GM21515 (cell line): ENCODE measurements at regions not wholly inside any gene's neighbourhood (a gene's known extent, or its start where the extent isn't known, plus 50 kb on each side); places are given as distances from the start of the nearest gene placed in this dataset.
"Not testable (repeated sequence)": the region's sequence is repeated elsewhere in the genome, so short reads cannot be mapped to it uniquely, and the experiment has no call there.

ENCODE experiments used
- ATAC-seq: cut with Tn5 transposase; IDR thresholded peaks from one replicate; pipeline ENCODE4 v1.9.1; 2021; ENCODE audit not compliant: unreplicated experiment

DNA sequence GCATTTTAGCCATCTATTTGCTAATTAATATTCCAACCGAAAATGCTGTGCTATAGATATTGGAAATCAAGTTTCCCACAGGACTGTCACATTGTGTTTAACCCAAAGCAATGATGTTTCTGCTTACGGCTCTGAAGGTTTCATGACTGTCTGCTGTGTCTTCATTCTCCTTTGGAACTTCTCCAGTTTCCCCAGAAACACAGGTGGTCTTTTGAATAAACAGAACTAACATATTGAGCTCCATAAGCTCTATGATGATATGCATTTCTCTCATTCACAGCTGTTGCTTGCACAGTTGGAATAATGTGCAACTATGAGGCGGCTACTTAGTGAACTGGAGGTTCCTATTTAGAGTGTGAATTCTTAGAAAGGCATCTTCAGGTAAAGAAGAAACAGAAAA is 266.0 kb upstream of the ID4 start:
- no peak for ATAC-seq

DNA sequence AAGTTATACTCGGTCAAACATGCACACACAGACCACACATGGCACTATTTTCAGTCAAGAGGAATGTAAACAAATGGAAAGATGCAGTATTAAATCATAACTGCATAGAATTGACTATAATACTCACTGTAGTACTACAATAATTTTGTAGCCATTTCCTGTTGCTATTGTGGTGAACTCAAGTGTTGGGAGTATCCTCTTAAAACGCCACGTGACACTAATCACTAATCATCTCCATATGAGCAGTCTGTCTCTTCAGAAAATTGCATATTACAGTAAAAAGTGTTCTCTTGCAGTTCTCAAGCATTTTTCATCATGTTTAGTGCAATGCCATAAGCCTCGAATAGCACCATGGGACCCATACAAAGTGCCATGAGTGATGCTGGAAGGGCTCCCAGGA is 258.7 kb upstream of the ID4 start:
- ATAC-seq = no peak

DNA sequence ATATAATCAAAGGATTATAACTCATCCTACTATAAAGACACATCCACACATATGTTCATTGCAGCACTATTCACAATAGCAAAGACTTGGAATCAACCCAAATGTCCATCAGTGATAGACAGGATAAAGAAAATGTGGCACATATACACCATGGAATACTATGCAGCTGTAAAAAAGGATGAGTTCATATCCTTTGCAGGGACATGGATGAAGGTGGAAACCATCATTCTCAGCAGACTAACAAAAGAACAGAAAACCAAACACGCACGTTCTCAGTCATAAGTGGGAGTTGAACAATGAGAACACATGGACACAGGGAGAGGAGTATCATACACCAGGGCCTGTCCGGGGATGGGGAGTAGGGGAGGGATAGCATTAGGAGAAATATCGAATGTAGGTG is 253.0 kb upstream of the ID4 start:
- ATAC-seq = not testable (repeated sequence)

DNA sequence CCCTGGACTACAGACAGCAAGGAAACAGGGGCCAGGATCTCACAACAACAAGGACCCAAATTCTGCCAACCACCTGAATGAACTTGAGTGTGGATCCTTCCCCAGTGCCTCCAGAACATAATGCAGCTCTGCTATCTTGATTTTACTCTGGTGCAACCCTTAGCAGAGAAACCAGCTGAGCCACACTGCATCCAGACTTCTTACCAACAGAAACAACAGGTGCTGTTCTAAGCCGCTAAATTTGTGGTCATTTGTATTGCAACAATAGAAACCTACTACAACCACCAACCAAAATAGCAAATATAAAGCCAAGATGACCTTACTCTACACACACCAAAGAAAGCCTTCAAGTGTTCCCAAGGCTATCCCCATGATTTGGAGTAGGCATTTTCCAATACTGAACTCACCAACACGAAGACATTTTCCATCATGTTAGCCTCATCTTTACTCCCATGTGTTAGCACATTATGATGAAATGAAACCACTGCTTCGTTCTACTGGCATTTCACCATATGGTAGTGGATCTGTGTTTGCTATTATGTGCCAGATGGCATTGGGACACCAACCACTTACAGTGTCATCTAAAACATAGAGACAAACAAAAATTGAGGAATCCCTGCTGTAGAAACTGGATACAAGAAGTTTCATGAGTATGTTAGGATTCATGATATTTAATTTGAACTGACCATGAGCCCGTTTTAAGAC is 249.8 kb upstream of the ID4 start:
- no peak for ATAC-seq

DNA sequence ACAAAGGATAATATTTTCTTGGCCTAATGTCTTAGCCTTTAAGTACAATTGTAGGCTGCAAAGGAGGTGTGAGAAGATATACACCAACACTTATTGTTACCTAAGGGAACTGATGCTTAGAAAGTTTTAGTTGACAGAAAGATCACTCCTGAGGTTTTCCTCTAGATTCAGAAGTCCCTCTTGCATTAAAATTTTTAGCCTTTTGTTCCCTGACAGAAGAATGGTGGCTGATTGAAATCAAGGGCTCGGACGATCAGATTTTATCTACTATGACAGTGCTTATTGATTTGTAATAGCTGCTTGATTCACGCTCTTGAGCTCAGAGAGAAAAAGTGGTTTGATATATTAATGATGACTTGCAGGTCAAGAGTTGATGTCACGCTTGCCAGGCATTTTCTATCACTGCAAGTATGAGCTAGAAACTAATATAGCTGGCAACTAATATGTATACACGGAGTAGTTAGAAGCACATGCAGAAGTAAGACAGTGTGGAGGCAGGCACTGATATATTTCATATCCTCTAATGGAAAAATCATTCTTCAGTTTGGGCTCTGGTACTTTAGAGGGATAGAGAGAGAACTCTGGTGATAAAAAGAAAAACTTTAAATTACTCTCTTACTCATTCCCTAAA is 246.6 kb upstream of the ID4 start:
- no peak for ATAC-seq

DNA sequence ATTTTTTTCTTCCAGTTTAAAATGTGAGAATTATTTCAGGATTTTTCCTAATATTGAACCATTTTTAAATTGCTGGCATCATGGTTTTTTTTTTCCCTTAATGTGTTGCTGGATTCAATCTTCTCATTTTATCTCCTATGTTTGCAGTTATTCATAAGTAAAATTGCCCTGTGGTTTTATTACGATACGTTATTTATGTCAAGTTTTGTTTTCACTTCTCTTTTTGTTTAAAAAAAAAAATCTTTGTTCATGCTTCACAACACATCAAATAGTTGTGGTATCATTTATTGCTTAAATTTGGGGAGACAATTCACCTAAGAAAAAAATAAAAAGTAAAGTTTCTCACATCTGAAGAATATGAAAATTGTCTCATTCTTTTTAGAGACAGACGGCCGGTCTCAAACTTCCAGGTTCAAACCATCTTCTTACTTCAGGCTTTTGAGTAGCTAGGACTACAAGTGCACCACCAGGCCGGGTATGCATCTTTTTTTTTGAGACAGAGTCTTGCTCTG is 239.3 kb upstream of the ID4 start:
- ATAC-seq = no peak

DNA sequence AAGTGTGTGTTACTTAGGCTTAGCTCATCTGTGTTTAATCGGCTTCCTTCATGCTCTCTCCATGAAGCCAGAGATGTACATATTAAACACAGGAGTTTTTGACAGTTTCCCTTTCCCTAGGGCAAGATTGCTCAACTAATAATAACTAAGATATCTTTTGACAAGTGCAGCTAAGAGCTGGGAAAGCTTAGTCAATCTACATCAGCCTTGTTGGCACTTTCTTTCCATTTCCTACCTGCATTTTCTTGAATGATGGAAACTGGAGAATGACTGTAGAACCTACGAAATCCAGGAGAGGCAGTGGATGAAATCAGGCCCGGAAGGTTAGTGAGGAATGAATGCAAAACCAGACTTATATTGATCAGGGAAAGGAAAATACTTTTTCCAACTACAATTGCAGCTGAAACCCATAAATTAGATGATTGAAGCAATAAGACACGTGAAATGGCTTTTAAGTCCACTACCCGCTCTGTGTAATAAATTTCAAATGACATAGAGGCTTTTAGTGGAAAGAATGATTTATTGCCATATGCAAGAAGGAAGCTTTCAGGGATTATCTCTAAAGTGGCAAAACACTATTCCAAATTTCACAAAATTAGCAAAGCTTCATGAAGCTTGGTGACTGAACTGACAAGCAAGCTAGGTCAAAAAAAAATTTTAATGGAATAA is 237.2 kb upstream of the ID4 start:
- ATAC-seq = no peak

DNA sequence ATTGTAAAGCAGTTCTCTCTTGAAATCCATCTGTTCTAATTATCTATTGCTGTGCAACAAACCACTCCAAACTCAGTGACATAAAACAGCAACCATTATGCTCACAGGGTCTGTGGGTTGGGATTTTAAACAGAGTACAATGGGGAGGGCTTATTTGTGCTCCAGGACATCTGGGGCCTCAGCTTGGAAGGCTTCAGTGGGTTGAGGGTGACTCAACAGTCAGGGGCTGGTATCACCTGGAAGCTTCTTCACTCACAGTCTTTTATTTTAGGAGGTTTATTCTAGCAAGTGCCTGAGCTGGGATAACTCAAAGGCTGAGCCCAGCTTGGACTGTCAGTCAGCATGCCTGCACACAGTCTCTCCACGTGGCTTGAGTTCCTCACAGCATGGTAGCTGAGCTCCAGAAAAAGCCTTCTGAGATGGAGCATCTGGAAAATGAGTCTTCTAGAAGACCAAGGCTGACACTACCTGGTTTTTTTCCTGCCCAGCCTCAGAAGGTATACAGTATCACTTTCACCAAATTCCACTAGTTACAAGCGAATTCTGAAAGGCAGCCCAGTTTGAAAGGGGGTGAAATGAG is 234.6 kb upstream of the ID4 start:
- ATAC-seq = no peak

DNA sequence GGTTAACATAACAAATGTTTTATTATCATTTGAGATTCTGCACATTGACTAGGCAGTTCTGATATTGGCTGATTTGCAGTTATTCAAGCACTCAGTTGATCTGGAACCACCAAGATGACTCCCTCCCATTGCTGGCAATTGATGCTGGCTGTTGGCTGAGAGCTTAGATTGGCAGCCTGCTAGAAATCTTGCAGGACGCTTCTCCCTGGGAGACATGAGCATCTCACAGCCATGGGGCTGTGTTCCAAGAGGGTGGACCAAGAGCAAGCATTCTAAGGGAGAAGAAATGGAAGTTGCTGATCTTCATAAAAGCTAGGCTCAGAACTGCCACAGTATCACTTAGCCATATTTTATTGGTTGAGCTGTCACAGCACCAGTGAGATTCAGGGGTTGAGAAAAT is 233.4 kb upstream of the ID4 start:
- no peak for ATAC-seq

DNA sequence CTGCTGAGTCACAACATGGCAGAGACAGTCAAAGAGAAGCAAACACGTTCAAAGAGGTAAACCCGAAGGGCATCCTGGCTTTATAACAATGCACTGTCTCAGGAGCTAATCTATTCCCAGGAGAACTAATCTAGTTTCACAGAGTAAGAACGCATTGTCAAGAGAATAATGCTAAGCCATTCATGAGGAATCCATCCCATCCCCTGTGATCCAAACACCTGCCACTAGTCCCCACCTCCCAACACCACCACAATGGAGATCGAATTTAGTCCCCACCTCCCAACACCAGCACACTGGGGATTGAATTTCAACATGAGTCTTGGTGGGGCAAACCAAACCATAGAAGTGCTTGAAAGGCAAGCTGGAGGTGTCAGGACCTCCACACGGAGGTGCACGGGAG is 231.5 kb upstream of the ID4 start:
- ATAC-seq = no peak

DNA sequence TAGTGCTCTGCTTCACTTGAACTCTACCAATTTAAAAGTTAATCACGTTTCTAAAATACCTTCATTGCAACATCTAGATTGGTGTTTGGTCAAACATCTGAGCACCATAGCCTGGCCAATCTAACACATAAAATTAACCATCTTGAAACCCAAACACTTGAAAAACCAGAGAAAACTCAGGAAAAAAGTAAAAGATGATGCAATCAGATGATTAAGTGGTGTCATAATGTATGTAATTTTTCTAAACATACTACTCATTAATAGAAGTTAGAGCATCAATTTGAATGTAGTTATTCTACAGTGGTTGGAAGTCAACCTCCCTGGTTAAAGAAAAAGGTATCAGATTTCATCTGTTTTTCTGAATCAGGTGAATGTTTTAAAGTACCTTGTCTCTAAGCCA is 228.6 kb upstream of the ID4 start:
- ATAC-seq = no peak

DNA sequence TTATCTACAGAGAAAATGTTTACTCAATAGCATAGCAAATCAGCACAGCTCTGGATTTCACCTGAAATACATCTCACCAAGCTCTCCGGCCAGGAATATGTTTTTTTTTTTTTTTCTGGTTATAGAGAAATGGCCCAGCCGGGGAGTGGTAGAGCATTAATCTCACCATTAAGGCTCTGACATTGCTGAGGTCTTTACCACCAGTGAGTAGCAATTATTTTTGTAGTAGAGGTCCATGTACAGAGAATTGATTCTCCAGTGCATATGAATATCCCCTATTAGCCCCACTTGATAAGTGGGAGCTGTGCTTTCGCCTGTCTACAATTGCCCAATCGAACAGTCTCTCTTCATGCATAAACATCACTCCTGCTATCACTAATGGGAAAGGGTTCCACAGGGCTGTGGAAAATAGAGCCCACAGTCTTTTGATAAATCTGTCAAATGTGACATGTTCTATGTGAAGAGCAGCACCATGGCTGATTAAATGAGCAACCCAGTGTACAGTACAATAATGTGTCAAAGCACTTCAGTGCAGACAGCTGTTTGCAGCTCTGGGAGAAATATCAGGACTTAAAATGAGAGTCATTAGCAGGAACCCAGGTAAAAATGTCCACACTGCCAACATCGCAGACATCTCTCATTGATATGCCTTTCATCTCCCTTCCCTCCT is 227.1 kb upstream of the ID4 start:
- ATAC-seq = no peak

DNA sequence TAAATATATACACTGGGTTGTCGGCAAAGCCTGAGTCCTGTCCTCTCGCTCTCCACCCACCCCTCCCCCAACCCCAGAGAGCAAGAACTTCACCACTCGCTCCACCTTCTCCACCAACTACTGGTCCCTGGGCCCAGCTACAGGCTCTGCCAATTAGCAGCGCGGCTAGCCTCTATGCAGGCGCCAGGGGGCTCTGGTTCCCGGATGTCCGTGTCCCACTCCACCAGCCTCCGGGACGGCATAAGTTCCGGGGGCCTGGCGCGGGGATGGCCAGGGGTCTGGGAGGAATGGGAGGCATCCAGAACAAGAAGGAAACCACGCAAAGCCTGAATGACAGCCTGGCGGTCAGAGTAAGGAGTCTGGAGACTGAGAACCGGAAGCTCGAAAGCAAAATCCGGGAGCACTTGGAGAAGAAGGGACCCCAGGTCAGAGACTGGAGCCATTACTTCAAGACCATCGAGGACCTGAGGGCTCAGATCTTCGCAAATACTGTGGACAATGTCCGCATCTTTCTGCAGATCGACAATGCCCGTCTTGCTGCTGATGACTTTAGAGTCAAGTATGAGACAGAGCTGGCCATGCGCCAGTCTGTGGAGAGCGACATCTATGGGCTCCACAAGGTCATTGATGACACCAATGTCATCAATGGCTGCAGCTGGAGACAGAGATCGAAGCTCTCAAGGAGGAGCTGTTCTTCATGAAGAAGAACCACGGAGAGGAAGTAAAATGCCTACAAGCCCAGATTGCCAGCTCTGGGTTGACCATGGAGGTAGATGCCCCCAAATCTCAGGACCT is 224.3 kb upstream of the ID4 start:
- ATAC-seq = not testable (repeated sequence)

DNA sequence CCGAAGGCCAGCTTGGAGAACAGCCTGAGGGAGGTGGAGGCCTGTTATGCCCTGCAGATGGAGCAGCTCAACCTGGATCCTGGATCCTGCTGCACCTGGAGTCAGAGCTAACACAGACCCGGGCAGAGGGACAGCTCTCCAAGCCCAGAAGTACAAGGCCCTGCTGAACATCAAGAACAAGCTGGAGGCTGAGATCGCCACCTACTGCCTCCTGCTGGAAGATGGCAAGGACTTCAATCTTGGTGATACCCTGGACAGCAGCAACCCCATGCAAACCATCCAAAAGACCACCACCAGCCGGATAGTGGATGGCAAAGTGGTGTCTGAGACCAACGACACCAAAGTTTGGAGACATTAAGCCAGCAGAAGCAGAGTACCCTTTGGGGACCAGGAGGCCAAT is 223.5 kb upstream of the ID4 start:
- no peak for ATAC-seq

DNA sequence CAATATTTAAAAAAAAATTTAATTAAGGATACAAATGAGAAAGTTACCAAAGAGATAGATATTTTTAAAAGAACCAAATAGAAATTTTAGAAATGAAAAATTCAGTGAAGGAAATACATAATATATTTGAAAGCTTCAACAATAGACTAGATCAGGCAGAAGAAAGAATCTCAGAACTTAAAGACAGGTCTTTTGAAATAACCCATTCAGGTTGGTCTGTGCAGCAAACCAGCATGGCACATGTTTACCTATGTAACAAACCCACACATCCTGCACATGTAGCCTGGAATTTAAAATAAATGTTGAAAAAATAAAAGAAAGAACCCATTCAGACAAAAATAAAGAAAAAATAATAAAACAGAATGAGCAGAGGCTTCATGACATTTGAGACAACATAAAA is 221.1 kb upstream of the ID4 start:
- no peak for ATAC-seq

DNA sequence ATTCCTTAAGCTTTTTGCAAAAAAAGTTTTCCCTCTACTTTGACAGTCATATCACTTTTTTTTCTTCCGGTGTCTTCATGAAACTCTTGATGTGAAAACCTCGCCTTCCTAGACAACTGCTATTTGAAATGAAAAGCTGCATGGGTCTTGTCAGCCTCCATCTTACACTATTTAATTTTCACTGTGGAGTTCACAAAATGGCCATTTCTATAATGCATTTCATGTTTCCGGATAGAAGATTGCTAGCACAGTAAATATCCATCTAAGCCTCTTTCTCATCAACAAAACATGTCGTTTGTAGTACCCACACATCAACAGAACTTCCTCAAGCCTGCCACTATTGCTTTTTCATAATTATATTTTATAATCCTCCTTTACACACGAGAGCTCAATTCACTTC is 204.9 kb upstream of the ID4 start:
- no peak for ATAC-seq

DNA sequence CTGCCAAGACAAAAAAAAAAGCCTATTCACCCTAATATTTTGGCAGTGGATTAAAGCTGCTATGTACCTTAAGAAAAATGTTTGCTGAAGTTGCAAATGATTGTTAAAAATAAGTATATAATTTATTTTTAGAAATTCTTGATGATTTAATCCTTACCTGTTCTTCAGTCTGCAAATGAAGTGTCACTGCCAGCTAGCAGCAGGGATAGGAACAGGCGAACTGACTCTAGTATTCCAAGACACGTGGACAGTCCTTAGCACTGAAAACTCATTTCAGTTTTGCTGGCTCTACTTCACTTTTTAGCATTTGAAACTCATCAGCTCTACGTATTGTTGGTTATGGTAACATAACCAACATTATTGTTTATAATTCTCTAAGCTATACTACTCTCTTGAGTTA is 204.4 kb upstream of the ID4 start:
- ATAC-seq = no peak

DNA sequence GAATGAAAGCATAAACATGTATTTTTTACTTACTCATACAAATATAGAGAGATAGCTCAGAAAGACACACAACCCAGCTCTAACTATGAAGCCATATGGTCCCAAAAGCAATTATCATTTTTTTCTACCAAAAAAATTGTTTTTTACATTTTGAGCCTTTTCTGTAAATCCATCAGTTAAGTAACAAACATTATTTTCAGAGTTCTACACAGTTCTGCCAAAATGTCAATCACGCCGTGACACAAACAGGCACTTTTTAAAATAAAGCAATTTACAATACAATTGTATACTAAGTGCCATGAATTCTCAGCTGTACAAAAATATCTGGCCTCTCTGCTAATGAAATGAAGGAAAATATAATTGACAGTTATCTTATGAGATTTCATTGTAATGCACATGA is 201.4 kb upstream of the ID4 start:
- no peak for ATAC-seq

DNA sequence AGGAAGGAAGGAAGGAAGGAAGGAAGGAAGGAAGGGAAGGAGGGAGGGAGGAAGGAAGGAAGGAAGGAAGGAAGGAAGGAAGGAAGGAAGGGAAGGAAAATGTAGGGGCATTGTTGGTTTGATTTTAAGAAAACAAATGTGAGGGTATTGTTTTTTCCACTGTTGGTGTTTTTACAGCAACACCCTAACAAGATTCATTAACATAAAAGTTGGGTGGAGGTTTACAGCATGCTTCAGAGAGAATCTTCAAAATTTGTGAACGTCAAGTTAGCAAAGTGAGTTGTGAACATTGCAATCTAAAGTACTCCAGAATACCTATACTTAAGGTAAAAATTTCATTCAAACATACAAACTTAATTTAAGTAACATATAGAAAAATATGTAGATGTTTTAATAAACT is 200.2 kb upstream of the ID4 start:
- ATAC-seq = no peak

DNA sequence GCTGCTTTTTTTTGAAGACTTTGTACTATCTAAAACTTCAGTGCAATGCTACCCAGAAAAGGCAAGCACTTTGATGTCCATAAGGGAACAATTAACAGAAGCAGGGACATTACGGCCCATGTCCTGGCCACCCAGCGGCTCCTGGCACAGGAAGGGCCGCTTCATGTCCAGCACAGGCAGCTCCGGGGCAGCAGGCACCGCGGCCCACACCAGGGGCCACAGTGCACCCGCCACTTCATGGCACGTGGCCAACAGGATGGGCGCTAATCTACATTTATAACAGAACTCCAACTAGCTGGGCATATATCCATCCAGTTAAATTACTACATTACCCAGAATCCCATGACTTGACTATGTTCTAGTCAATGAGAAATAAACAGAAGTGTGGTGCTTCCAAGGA is 198.2 kb upstream of the ID4 start:
- no peak for ATAC-seq

DNA sequence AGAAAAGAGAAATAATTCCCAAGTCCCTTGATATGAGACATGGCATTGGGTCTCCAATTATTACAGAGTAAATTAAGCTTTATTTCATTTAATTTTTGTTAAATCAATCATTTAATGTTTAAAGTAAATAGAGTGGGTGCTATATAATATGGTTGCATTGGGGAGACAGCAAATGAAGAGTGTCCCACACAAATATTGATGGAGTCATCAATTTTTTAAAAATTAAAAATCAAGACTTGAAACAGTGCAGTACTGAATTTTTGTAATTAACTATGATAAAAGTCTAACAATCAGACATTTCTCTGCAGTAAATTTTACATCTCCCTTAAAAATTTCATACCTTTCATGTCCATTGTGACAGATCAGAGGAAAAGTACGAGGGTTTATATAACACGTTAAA is 193.9 kb upstream of the ID4 start:
- no peak for ATAC-seq
